HepG2 (cell line): ENCODE measurements at regions not wholly inside any gene's neighbourhood (a gene's known extent, or its start where the extent isn't known, plus 50 kb on each side); places are given as distances from the start of the nearest gene placed in this dataset.
A peak's percentile ranks its signal among the peaks of the same experiment; 100 is the strongest.

Experiments
- AKNA ChIP-seq: sonication (generic); formaldehyde crosslinking; IDR thresholded peaks from 2 replicates; pipeline ENCODE4 v1.4.0; 2020; ENCODE audit warnings: missing genetic modification reagents, borderline replicate concordance
- CCAR2 ChIP-seq: fragments of 200-400 bp; formaldehyde crosslinking; optimal IDR thresholded peaks from 2 replicates; pipeline ENCODE3; 2018; ENCODE audit warnings: low read depth, mild to moderate bottlenecking, low read length, moderate library complexity
- ELF1 ChIP-seq: sonication (generic); formaldehyde crosslinking; IDR thresholded peaks from 2 replicates; pipeline ENCODE4 v1.4.0; 2020; ENCODE audit warnings: missing genetic modification reagents
- ETV6 ChIP-seq: sonication (generic); formaldehyde crosslinking; conservative IDR thresholded peaks from 2 replicates; pipeline ENCODE4 v1.4.0; 2020; ENCODE audit warnings: missing genetic modification reagents
- FOXK1 ChIP-seq: sonication (generic); formaldehyde crosslinking; IDR thresholded peaks from 2 replicates; pipeline ENCODE4 v1.4.0; 2020; ENCODE audit warnings: low read depth, missing genetic modification reagents, borderline replicate concordance
- GTF3A ChIP-seq: sonication (generic); formaldehyde crosslinking; conservative IDR thresholded peaks from 2 replicates; pipeline ENCODE4 v1.4.0; 2020; ENCODE audit warnings: mild to moderate bottlenecking, missing genetic modification reagents
- HOXA3 ChIP-seq: sonication (generic); formaldehyde crosslinking; IDR thresholded peaks from 2 replicates; pipeline ENCODE4 v1.5.0; 2020; ENCODE audit warnings: missing genetic modification reagents
- IRX3 ChIP-seq: sonication (generic); formaldehyde crosslinking; IDR thresholded peaks from 2 replicates; pipeline ENCODE4 v1.8.1; 2023; ENCODE audit warnings: mild to moderate bottlenecking, low read depth, missing genetic modification reagents, borderline replicate concordance
- MAF1 ChIP-seq: sonication (generic); formaldehyde crosslinking; IDR thresholded peaks from 2 replicates; pipeline ENCODE4 v1.5.0; 2020; ENCODE audit warnings: missing genetic modification reagents, borderline replicate concordance
- MLXIP ChIP-seq: sonication (generic); formaldehyde crosslinking; IDR thresholded peaks from 2 replicates; pipeline ENCODE4 v1.9.0; 2021; ENCODE audit warnings: missing genetic modification reagents, borderline replicate concordance
- NFE2 ChIP-seq: sonication (generic); formaldehyde crosslinking; IDR thresholded peaks from 2 replicates; pipeline ENCODE4 v1.4.0; 2020; ENCODE audit warnings: missing genetic modification reagents
- NFE2L1 ChIP-seq: sonication (generic); formaldehyde crosslinking; IDR thresholded peaks from 2 replicates; pipeline ENCODE4 v1.4.0; 2020; ENCODE audit warnings: missing genetic modification reagents, mild to moderate bottlenecking, borderline replicate concordance
- SATB2 ChIP-seq: sonication (generic); formaldehyde crosslinking; IDR thresholded peaks from 2 replicates; pipeline ENCODE4 v1.5.0; 2020; ENCODE audit warnings: missing genetic modification reagents
- ZBTB8A ChIP-seq: sonication (generic); formaldehyde crosslinking; IDR thresholded peaks from 2 replicates; pipeline ENCODE4 v1.4.0; 2020; ENCODE audit warnings: mild to moderate bottlenecking, low read depth, missing genetic modification reagents, borderline replicate concordance
- ZNF138 ChIP-seq: sonication (generic); formaldehyde crosslinking; IDR thresholded peaks from 2 replicates; pipeline ENCODE4 v1.5.0; 2020; ENCODE audit warnings: mild to moderate bottlenecking, low read depth, missing genetic modification reagents
- ZNF431 ChIP-seq: sonication (generic); formaldehyde crosslinking; IDR thresholded peaks from 2 replicates; pipeline ENCODE4 v1.9.0; 2022; ENCODE audit warnings: missing genetic modification reagents, low read depth, mild to moderate bottlenecking, borderline replicate concordance
- ZNF441 ChIP-seq: sonication (generic); formaldehyde crosslinking; IDR thresholded peaks from 2 replicates; pipeline ENCODE4 v1.7.0; 2021; ENCODE audit warnings: missing genetic modification reagents, borderline replicate concordance
- ZNF468 ChIP-seq: sonication (generic); formaldehyde crosslinking; IDR thresholded peaks from 2 replicates; pipeline ENCODE4 v1.8.0; 2022; ENCODE audit warnings: mild to moderate bottlenecking, moderate library complexity, missing genetic modification reagents
- ZNF761 ChIP-seq: sonication (generic); formaldehyde crosslinking; conservative IDR thresholded peaks from 2 replicates; pipeline ENCODE4 v1.4.0; 2020; ENCODE audit warnings: mild to moderate bottlenecking, missing genetic modification reagents
- TF ChIP-seq, protein P1 (sequence below): sonication (generic); formaldehyde crosslinking; IDR thresholded peaks from 2 replicates; pipeline ENCODE4 v1.8.0; 2022; ENCODE audit warnings: mild to moderate bottlenecking, missing genetic modification reagents, moderate library complexity
- TF ChIP-seq, protein P2 (sequence below): sonication (generic); formaldehyde crosslinking; IDR thresholded peaks from 2 replicates; pipeline ENCODE4 v1.5.0; 2020; ENCODE audit warnings: mild to moderate bottlenecking, low read depth, missing genetic modification reagents, borderline replicate concordance

DNA sequence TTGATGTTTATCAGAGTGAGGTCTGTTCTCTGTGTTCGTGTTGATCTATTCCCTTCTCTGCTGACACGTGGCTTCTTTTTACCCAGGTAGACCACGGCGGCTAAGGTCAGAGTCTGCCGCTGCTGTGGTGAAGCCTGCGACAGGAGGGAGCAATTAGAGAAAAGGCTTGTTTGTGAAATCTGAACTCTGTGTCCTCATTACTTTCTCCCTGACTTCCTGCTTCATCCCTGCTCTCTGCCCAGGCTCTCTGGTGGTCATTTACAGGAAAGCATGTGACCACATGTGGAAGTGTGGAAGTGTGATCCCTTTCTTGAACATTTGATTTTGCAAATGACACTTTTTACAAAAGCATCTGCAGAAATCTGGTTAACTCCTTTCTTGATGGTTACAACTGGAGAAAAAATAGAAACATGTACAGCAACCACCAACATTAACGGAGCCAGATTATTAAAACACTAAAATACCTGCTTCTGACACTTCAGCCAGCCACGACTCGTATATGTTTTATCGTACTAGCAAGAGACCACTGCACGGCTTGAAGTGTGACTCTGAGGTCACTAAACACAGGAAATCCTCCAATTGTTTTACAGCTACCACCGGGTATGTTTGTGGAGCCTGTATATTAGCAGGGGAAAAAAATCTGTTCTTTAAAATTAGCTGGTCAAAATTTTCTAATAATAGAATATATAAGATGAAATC is 388.6 kb upstream of the TMPO start (continued):
- TF ChIP-seq AKNA (CRISPR knock-in tag) = no peak
- peak; percentile 72 for TF ChIP-seq ELF1 (CRISPR knock-in tag)
- TF ChIP-seq ZNF468 = no peak
- no peak for TF ChIP-seq IRX3 (CRISPR knock-in tag)
- TF ChIP-seq GTF3A = no peak
- no peak for TF ChIP-seq ZNF138 (CRISPR knock-in tag)
- TF ChIP-seq ZBTB8A (CRISPR knock-in tag) = no peak
- no peak for TF ChIP-seq ZNF761
- no peak for TF ChIP-seq MAF1 (CRISPR knock-in tag)
- no peak for TF ChIP-seq ZNF441
- TF ChIP-seq ETV6 (CRISPR knock-in tag) = no peak
- TF ChIP-seq NFE2L1 (CRISPR knock-in tag) = no peak
- TF ChIP-seq MLXIP (CRISPR knock-in tag) = no peak
- no peak for TF ChIP-seq SATB2 (CRISPR knock-in tag)
- TF ChIP-seq, protein P1, sequence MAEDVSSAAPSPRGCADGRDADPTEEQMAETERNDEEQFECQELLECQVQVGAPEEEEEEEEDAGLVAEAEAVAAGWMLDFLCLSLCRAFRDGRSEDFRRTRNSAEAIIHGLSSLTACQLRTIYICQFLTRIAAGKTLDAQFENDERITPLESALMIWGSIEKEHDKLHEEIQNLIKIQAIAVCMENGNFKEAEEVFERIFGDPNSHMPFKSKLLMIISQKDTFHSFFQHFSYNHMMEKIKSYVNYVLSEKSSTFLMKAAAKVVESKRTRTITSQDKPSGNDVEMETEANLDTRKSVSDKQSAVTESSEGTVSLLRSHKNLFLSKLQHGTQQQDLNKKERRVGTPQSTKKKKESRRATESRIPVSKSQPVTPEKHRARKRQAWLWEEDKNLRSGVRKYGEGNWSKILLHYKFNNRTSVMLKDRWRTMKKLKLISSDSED (CRISPR knock-in tag) = no peak
- no peak for TF ChIP-seq NFE2 (CRISPR knock-in tag)
- TF ChIP-seq ZNF431 (CRISPR knock-in tag) = no peak
- no peak for TF ChIP-seq CCAR2
- no peak for TF ChIP-seq FOXK1
- TF ChIP-seq, protein P2, sequence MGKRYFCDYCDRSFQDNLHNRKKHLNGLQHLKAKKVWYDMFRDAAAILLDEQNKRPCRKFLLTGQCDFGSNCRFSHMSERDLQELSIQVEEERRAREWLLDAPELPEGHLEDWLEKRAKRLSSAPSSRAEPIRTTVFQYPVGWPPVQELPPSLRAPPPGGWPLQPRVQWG (CRISPR knock-in tag) = no peak
- TF ChIP-seq HOXA3 = no peak
